ENCODE measurements at regions not wholly inside any gene's neighbourhood (a gene's known extent, or its start where the extent isn't known, plus 50 kb on each side); places are given as distances from the start of the nearest gene placed in this dataset.
A peak's percentile ranks its signal among the peaks of the same experiment; 100 is the strongest.

- DNase-seq, result no peak
Observed at GRCh38 chr13:59522652-59523051, 641.1 kb downstream of the DIAPH3 start.

DNA sequence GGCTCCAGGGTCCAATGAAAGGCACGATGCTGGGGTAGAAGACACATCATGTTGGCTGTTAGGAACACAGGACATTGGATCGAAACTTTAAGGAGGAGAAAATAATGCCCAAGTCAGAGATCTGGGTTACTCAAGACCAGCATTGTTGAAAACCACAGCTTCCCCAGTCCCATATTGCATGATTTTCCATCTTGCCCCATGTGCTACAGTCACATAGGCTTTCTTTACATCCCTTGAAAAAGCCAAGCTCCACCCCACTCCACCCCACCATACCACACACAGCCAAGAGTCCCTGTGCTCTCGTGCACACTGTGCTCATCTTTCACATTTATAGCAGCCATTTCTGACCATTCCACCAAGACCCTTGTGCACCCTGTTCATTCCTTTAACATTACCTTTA lies 636.2 kb downstream of the DIAPH3 start:
- no peak for DNase-seq

DNA sequence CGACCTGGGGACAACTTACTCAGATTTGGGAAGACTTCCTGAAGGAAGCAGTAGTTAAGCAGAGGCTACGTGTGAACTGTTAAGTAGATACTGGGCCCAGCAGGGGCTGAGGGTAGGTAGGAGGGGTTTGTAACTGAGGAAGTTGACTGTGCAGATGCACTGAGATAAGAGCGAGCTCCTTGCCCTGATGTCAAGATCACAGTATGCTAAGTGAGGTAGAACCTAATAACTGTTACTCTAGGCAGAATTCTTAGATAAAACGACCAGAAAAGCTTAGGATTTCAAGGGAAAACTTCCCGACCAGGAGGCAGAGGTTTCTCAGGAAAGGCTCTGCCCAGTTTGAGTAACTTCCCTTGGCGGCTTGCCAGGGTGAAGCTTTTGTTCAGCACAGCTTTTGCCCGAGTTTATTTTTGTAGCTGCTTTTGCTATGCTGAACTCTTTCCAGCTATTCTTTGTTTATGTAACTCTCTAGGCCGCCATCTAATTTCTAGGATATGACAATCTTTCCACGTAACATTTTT lies 632.1 kb downstream of the DIAPH3 start:
- DNase-seq, result peak; percentile 24

DNA sequence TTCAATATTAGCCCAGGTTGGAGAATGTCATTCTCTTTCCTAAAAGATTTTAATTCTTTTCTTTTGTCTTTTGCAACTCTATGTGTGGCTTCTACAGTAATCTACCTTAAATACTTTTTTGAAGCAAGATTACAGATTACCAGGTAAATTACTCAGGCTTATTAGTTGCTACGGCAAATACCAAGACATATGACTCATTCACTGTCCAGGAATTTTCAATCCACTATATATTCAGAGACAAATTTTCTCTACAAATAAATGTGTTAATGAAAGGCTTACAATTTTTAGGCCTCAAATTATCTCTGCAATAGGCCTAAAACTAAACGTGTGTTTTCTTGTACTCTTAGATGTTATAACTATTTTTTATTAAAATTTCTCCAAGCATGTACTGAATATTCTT lies 631.3 kb downstream of the DIAPH3 start:
- no peak for DNase-seq

DNA sequence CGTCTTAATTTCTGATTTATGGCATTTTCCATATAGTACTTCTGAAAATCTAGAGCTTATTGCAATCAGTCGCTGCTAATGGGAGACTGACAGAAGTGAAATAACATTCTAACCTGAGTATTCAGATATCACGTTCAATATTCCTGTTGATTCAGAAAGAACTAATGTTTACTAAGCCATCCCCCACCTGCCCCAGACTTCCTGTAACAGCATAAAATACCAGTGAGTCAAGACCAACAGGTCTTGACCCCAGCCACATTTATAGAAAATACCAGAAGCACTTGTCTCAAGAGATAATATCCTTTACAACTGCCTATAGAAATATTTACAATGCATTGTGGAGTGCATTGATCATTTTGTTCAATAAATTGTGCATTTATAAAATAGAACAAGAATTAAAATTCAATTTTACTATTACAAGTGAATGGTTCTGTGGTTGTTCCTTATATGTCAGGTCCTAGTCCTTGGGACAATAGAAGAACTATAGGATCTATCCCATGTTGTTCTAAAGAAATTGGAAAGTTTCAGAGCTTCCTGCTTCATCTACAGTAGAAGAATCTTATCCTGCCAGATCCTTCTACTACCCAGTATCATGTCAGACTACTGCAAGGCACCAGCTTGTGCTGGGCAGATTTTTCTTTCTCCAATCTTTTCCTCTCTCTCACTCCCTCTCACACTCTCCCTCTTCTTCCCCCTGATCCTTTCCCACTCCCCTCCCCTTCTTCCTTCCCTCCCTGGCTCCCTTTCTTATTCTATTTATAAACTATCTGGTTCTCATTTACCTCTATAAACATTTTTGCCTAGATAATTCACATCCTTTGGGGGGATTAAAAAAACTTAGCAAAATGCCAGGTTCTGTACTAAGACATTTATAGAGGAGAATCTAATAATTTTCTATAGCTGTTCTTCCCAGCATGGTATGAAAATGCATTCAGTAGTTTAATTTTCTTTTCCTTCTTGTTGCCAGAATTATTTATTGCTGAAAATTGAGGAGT lies 629.9 kb downstream of the DIAPH3 start:
- DNase-seq, result no peak

DNA sequence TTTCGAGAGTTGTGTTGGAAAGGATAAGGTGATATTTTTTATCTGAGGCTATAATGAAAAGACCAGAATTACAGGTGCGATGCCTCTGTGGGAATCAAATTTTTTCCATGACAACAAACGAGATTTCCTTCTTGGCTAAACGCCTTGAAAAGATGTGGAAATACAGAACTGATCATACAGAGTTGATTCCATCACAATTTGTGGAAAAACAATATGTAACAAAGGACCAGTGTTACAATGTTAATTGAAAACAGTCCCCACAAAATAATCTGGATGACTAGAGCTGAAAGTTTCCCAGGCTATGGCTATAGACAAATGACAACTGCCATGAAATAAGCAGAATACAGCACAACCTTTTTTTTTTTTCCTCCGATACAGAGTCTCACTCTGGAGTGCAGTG lies 628.9 kb downstream of the DIAPH3 start:
- no peak for DNase-seq

GRCh38 chr13:59537500-59537899 lies 626.2 kb downstream of the DIAPH3 start:
- DNase-seq, result no peak

- DNase-seq, result no peak
Observed at GRCh38 chr13:59538512-59538911, 625.2 kb downstream of the DIAPH3 start.

- no peak for DNase-seq
Observed at GRCh38 chr13:59542303-59542702, 621.4 kb downstream of the DIAPH3 start.

- no peak for DNase-seq
Observed at GRCh38 chr13:59543418-59543817, 620.3 kb downstream of the DIAPH3 start.

DNA sequence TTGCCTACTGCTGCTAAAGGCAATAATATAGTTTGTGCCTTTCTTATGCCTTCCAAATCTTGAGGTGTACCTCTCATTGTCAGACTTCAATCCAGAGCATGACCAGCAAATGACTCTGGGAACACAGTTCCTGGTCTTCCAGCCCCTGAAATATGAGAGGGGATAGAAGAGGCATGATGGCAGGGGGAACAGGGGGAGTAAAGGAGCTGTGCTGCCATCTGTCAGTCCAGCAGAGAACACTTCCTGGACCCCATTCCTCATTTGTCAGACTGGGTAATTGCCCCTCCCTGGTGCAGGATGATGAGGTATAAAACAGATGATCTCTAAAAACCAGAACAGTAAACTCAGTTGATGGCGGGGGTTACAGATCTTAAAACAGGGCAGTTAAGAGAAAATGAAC lies 618.7 kb downstream of the DIAPH3 start:
- DNase-seq, result no peak

GRCh38 chr13:59546178-59546577 lies 617.5 kb downstream of the DIAPH3 start:
- no peak for DNase-seq

- DNase-seq, result no peak
Observed at GRCh38 chr13:59547950-59548349, 615.8 kb downstream of the DIAPH3 start.

- no peak for DNase-seq
Observed at GRCh38 chr13:59562924-59563323, 600.8 kb downstream of the DIAPH3 start.

- DNase-seq, result no peak
Observed at GRCh38 chr13:59566561-59566960, 597.2 kb downstream of the DIAPH3 start.

DNA sequence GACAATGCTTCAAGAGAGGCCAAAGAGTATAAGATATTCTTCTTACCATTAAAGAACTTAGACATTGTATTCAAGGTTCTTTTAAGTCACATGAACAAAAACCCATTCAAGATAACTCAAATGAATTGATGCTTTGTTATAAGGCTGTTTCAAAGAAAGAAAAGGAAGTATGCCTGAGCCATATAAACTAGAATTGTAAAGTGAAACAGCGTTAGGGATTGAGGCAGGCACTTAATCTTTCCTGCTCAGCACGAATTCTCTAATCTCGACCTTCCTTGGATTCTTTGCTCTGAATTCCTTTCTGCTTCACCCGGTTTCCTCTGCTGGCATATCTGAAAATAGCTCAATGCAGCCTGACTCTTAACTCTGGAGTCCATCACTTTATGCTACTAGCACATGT lies 595.4 kb downstream of the DIAPH3 start:
- DNase-seq, result no peak

DNA sequence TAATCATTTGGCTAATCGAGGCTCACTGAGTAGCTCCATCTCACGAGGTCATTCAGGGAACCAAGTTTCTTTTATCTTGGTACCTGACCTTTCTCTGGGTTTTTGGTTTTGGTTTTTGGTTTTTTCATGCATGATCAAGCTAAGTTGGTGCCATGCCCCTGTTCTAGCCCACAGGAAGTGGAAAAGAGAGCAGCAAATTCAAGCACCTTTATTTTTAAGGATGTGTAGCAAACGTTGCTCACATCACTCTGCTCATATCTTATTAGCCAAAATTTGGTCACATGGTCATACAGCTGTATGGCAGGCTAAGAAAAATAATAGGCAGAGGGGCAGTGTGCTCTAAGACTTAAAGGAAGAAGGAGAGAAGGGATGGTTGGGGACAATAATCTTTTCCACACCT lies 593.5 kb downstream of the DIAPH3 start:
- no peak for DNase-seq

DNA sequence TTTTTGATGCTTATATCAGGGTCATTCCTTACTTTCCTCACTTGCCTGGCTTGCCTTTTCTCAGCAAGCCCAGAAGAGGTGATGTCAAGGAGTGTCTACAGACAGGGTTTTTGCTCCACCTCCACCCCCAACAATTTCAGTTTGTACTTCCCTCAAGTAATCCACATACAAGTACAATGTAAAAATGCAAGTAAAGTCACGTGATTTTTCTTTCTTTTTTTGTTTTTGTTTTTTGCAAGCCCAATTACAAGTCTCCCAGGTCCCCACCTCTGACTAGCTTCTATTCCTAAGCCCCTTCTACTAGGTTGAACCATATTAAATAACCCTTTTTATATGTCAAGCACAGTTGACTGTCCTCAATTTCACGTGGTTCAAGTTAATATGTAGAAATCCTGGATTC lies 579.6 kb downstream of the DIAPH3 start:
- DNase-seq, result no peak

- DNase-seq, result no peak
Observed at GRCh38 chr13:59584761-59585670, 578.7 kb downstream of the DIAPH3 start.

DNA sequence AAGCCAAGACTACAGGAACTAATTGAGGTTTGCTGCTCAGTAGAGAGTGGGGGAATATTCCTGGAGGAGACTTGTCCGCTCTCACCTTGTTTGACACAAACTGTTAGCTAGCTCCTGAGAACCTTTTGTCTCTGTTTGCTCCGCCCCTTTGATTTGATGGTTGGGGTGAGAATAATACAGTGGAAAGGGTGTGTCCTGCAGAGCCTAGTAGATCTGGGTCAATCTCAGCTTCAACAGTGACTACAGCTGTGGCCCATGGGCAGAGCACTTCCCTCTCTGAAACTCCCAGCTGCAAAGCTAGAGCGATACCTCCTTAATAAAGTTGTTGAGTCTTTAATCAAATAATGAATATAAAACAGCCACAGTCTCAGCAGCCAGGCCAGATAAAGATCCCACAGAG lies 576.7 kb downstream of the DIAPH3 start:
- no peak for DNase-seq

DNA sequence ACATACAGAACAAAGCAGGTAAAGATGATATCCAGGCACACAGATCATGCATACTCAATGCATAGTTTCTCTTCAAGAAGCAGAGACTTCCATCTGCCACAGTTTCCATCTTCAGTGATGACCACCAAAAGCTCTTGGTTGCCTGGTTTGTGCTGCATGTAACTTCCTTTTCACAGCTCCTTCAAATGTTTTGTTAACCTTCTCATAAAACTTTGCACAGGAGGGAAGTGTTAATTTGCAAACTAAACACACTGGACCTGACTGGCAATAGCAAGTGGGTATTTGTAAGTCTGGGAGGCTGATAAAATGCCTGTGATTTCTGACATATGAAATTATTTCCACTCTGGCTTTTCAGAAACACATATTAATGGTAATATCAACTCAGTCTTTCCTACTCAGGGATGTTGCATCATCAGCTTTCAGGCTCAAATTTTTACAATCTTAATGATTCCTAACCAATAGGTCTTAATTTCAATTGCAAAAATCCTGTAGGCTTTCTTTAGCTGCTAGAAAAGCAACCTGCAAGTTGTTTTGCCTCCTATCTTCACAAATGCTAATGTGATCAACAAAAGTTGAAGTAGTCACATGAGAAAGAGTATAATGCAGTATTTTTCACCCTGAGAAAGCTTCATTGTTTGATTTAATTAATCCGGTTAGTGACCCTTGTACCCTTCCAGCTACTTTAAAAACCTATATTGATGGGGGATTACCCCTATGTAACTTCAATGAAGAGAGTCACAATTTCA lies 575.6 kb downstream of the DIAPH3 start:
- DNase-seq, result no peak

- no peak for DNase-seq
Observed at GRCh38 chr13:59588717-59589067, 575.0 kb downstream of the DIAPH3 start.

- DNase-seq, result no peak
Observed at GRCh38 chr13:59601993-59602392, 561.7 kb downstream of the DIAPH3 start.

All from CD4-positive, alpha-beta T cell treated with Interleukin-17A for 4 hours (primary cell).